ENCODE measurements at regions not wholly inside any gene's neighbourhood (a gene's known extent, or its start where the extent isn't known, plus 50 kb on each side); places are given as distances from the start of the nearest gene placed in this dataset.

DNA sequence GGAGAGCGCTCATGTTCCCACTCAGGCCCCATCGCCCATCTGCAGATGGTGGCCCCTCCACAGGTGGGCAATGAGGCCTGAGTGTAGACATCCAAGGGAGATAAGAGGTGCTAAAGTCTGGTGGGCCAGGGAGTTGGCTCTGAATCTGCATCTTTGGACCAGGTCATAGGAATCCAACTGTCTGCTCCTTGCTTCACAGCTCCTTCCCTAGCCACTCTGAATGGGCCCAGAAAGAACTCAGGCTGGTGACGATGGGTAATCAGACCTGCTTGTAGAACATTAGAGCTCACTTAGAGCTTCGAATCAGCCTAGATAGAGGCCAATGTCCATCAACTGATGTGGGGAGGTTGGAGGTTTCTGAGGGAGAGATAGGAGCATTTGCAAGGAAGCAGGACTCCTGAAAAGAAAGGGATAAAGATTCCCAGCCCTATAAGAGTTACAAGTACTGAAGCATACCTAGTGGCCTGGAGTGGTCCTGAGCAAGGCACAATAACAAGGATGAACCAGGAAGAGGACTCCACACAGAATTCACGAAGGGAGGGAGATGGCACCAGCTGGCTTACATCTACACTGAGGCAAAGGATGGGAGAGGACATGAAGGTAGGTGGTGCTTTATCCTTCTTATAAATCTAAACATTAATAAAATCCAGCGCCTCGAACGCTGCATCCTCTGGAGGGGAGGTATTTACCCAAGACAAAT, 132.8 kb upstream of the ALDH1B1 start:
- TF ChIP-seq CTCF (IDR thresholded peaks at IDR 0.05 in 8 of 11, conservative IDR thresholded peaks at IDR 0.05 in 3 of 11), result no peak
- no peak for TF ChIP-seq POLR2A (IDR thresholded peaks at IDR 0.05)
- TF ChIP-seq POLR2AphosphoS5 (IDR thresholded peaks at IDR 0.05), result no peak

Measured in spleen (tissue), 7 donors.